Panc1 (cell line): ENCODE measurements at regions not wholly inside any gene's neighbourhood (a gene's known extent, or its start where the extent isn't known, plus 50 kb on each side); places are given as distances from the start of the nearest gene placed in this dataset.

Experiments
- ATAC-seq: fragments of 200-7000 bp; cut with Tn5 transposase; 2 replicates; pipeline ENCODE4 v1.9.1; 2020; ENCODE audit warnings: mild to moderate bottlenecking, moderate library complexity
- BruUV-seq: library from RNA; stranded (reverse); fragments of 400-500 nt; replicated peaks from 2 replicates; lab custom pipeline; 2021; lab: Mats Ljungman, UMichigan
- CTCF ChIA-PET: fragments of 300-600 bp; sonication (Branson Sonifier 250); formaldehyde crosslinking; loops from one replicate; lab custom pipeline; 2022; ENCODE audit warnings: antibody characterized with exemption; lab: Charles Lee
- POLR2A ChIA-PET: fragments of 300-600 bp; sonication (Branson Sonifier 250); formaldehyde crosslinking; loops from one replicate; lab custom pipeline; 2022; ENCODE audit warnings: antibody characterized with exemption; lab: Charles Lee
- DNase-seq: peaks from one replicate; pipeline ENCODE4 v3.0.0-alpha.2; 2010; ENCODE audit warnings: low read depth, low spot score
- H3K27ac ChIP-seq: 2 replicates; pipeline ENCODE4 v1.5.1; 2011; ENCODE audit warnings: mild to moderate bottlenecking, low read length, inconsistent platforms
- H3K27me3 ChIP-seq: fragments of 200-500 bp; sonication (Bioruptor generic); 2 replicates; pipeline ENCODE4 v1.6.0; 2014; ENCODE audit warnings: low read length, inconsistent platforms; ENCODE audit not compliant: control insufficient read depth, insufficient read depth
- H3K36me3 ChIP-seq: fragments of 200-500 bp; sonication (Bioruptor generic); 2 replicates; pipeline ENCODE4 v1.5.1; 2014; ENCODE audit warnings: inconsistent platforms, mild to moderate bottlenecking, low read length, moderate library complexity; ENCODE audit not compliant: control insufficient read depth, insufficient read depth
- H3K4me1 ChIP-seq: 2 replicates; pipeline ENCODE4 v1.5.1; 2011; ENCODE audit warnings: inconsistent platforms, mild to moderate bottlenecking, low read length, moderate library complexity; ENCODE audit not compliant: control insufficient read depth, insufficient read depth
- H3K4me3 ChIP-seq, 2 experiments: 2 replicates each; pipeline ENCODE4 v1.5.1; 2011 to 2012; ENCODE audit warnings: low read depth in 2 of 2, low read length in 2 of 2, mild to moderate bottlenecking in 2 of 2, inconsistent platforms in 1 of 2, moderate library complexity in 1 of 2
- H3K9me3 ChIP-seq: fragments of 200-500 bp; sonication (Bioruptor generic); 2 replicates; pipeline ENCODE4 v1.5.1; 2014; ENCODE audit warnings: low read depth, mild to moderate bottlenecking, inconsistent platforms, low read length, moderate library complexity; ENCODE audit not compliant: control insufficient read depth, insufficient read depth
- CTCF ChIP-seq: fragments of 450-650 bp; IDR thresholded peaks from 2 replicates; pipeline ENCODE4 v1.5.1; 2017; ENCODE audit warnings: mild to moderate bottlenecking
- POLR2AphosphoS5 ChIP-seq: IDR thresholded peaks from 2 replicates; pipeline ENCODE4 v1.6.1; 2012; ENCODE audit warnings: mild to moderate bottlenecking, low read depth, low read length, moderate library complexity
- REST ChIP-seq, 2 experiments: IDR thresholded peaks; 2 replicates each; pipeline ENCODE4 v1.6.1; 2011 to 2012; ENCODE audit warnings: low read depth in 2 of 2, control low read depth in 1 of 2, low read length in 1 of 2, mild to moderate bottlenecking in 1 of 2, moderate library complexity in 1 of 2; ENCODE audit not compliant: insufficient read depth in 1 of 2
- SIN3A ChIP-seq: IDR thresholded peaks from 2 replicates; pipeline ENCODE4 v1.6.1; 2012; ENCODE audit warnings: low read depth, mild to moderate bottlenecking, low read length, moderate library complexity, borderline replicate concordance; ENCODE audit not compliant: insufficient read depth
- TCF7L2 ChIP-seq: IDR thresholded peaks from 2 replicates; pipeline ENCODE4 v1.6.1; 2011; ENCODE audit warnings: mild to moderate bottlenecking, low read depth, low read length, inconsistent platforms
- in situ Hi-C: cut with HindIII; loops from 2 replicates; pipeline ENCODE4 v1.10.0; 2016; ENCODE audit warnings: low sequenced_read_pairs, low pct_unique_long_range_greater_than_20kb
- intact Hi-C: fragments of 100-400 bp; cut with micrococcal nuclease; formaldehyde crosslinking; loops from one replicate; pipeline ENCODE4 v1.10.0; 2022; ENCODE audit not compliant: unreplicated experiment

GRCh38 chr9:82333671-82334070 is 345.1 kb downstream of the SPATA31D1 start:
- ATAC-seq (no peak), DNase-seq (no peak)
- no peak overlapping the region for H3K27ac ChIP-seq
- H3K9me3 ChIP-seq: no peaks in the 10 kb centered on the region
- no peak for TF ChIP-seq CTCF
- no peak for TF ChIP-seq POLR2AphosphoS5
- H3K4me1 ChIP-seq: no peaks in the 10 kb centered on the region
- no TSS peak for BruUV-seq
- H3K27me3 ChIP-seq: no peaks in the 10 kb centered on the region
- H3K4me3 ChIP-seq: no peak overlapping the region
- H3K36me3 ChIP-seq: no peaks in the 10 kb centered on the region
- intact Hi-C loops: no loop called here
- ChIA-PET POLR2A (no interaction called here), CTCF (no interaction called here)
- in situ Hi-C loops: no loop called here

- Histone ChIP-seq H3K4me3 (no peak overlapping the region), H3K36me3 (no peaks in the 10 kb centered on the region), H3K27ac (no peak overlapping the region), H3K4me1 (no peaks in the 10 kb centered on the region), H3K9me3 (no peaks in the 10 kb centered on the region), H3K27me3 (no peaks in the 10 kb centered on the region)
- no peak for TF ChIP-seq TCF7L2
- TF ChIP-seq SIN3A: no peak
- TF ChIP-seq CTCF: no peak
- intact Hi-C loops (no loop called here), in situ Hi-C loops (no loop called here)
- DNase-seq: no peak
- no TSS peak for BruUV-seq
- ChIA-PET CTCF (no interaction called here), POLR2A (no interaction called here)
- ATAC-seq: no peak
These were observed 345.7 kb downstream of the SPATA31D1 start for GRCh38 chr9:82334286-82334685.

GRCh38 chr9:82337351-82337750 is 348.8 kb downstream of the SPATA31D1 start:
- Histone ChIP-seq H3K27ac (no peak overlapping the region), H3K4me3 (no peak overlapping the region), H3K9me3 (no peaks in the 10 kb centered on the region), H3K4me1 (no peaks in the 10 kb centered on the region), H3K36me3 (no peaks in the 10 kb centered on the region), H3K27me3 (no peaks in the 10 kb centered on the region)
- BruUV-seq: no TSS peak
- intact Hi-C loops (no loop called here), in situ Hi-C loops (no loop called here)
- no peak for ATAC-seq
- DNase-seq: no peak
- no peak for TF ChIP-seq SIN3A
- no peak for TF ChIP-seq POLR2AphosphoS5
- TF ChIP-seq REST (IDR thresholded peaks at IDR 0.05; ENCODE audit: insufficient read depth in 1 of 2, low read depth in 2 of 2, low read length in 1 of 2): no peak
- no peak for TF ChIP-seq CTCF
- ChIA-PET CTCF (no interaction called here), POLR2A (no interaction called here)
